HL-60 (cell line): ENCODE measurements at regions not wholly inside any gene's neighbourhood (a gene's known extent, or its start where the extent isn't known, plus 50 kb on each side); places are given as distances from the start of the nearest gene placed in this dataset.

Experiments used
- GABPA ChIP-seq: IDR thresholded peaks from 2 replicates; pipeline ENCODE4 v1.6.1; 2012; ENCODE audit warnings: low read depth
- POLR2AphosphoS5 ChIP-seq: IDR thresholded peaks from 2 replicates; pipeline ENCODE4 v1.6.1; 2012; ENCODE audit warnings: low read depth
- REST ChIP-seq: IDR thresholded peaks from 2 replicates; pipeline ENCODE4 v1.6.1; 2012; ENCODE audit warnings: low read depth; ENCODE audit not compliant: insufficient replicate concordance
- SPI1 ChIP-seq: IDR thresholded peaks from 2 replicates; pipeline ENCODE4 v1.6.1; 2012; ENCODE audit warnings: low read depth, mild to moderate bottlenecking, borderline replicate concordance
- TF ChIP-seq, protein P1 (sequence below): IDR thresholded peaks from one replicate; pipeline ENCODE4 v1.5.1; 2011; ENCODE audit warnings: low read length, control low read depth, inconsistent platforms; ENCODE audit not compliant: insufficient read depth

- TF ChIP-seq POLR2AphosphoS5 (no peak), GABPA (no peak), REST (no peak), SPI1 (no peak)
- TF ChIP-seq, protein P1, sequence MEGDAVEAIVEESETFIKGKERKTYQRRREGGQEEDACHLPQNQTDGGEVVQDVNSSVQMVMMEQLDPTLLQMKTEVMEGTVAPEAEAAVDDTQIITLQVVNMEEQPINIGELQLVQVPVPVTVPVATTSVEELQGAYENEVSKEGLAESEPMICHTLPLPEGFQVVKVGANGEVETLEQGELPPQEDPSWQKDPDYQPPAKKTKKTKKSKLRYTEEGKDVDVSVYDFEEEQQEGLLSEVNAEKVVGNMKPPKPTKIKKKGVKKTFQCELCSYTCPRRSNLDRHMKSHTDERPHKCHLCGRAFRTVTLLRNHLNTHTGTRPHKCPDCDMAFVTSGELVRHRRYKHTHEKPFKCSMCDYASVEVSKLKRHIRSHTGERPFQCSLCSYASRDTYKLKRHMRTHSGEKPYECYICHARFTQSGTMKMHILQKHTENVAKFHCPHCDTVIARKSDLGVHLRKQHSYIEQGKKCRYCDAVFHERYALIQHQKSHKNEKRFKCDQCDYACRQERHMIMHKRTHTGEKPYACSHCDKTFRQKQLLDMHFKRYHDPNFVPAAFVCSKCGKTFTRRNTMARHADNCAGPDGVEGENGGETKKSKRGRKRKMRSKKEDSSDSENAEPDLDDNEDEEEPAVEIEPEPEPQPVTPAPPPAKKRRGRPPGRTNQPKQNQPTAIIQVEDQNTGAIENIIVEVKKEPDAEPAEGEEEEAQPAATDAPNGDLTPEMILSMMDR: no peak
Observed at GRCh38 chr6:25178336-25179035, 100.7 kb upstream of the CARMIL1 start.
